ENCODE measurements at regions not wholly inside any gene's neighbourhood (a gene's known extent, or its start where the extent isn't known, plus 50 kb on each side); places are given as distances from the start of the nearest gene placed in this dataset.

DNA sequence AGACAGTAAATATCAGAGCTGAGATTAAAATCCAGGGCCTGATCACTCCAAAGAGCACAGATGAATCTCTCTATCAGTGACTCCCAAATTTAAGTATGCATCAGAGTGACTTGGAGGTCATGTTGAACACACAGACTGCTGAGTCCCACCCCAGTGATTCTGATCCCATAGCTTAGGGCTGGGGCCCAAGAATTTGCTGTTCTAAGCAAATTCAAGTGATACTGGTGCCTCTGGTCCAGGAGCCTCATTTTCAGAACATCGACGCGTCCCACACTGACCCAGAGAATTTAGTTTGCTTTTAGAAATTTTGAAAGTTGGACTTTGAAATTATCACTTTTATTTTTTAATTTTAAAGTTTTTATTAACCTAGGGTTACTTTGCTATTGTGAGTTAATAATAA is 72.7 kb upstream of the NETO1 start:
- TF ChIP-seq, protein P1, sequence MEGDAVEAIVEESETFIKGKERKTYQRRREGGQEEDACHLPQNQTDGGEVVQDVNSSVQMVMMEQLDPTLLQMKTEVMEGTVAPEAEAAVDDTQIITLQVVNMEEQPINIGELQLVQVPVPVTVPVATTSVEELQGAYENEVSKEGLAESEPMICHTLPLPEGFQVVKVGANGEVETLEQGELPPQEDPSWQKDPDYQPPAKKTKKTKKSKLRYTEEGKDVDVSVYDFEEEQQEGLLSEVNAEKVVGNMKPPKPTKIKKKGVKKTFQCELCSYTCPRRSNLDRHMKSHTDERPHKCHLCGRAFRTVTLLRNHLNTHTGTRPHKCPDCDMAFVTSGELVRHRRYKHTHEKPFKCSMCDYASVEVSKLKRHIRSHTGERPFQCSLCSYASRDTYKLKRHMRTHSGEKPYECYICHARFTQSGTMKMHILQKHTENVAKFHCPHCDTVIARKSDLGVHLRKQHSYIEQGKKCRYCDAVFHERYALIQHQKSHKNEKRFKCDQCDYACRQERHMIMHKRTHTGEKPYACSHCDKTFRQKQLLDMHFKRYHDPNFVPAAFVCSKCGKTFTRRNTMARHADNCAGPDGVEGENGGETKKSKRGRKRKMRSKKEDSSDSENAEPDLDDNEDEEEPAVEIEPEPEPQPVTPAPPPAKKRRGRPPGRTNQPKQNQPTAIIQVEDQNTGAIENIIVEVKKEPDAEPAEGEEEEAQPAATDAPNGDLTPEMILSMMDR (IDR thresholded peaks at IDR 0.05; ENCODE audit: poor library complexity), result no peak
- TF ChIP-seq EZH2 (IDR thresholded peaks at IDR 0.05; ENCODE audit: borderline replicate concordance), result no peak

Data from hepatocyte (in vitro differentiated cells).